ENCODE measurements at regions not wholly inside any gene's neighbourhood (a gene's known extent, or its start where the extent isn't known, plus 50 kb on each side); places are given as distances from the start of the nearest gene placed in this dataset.

DNA sequence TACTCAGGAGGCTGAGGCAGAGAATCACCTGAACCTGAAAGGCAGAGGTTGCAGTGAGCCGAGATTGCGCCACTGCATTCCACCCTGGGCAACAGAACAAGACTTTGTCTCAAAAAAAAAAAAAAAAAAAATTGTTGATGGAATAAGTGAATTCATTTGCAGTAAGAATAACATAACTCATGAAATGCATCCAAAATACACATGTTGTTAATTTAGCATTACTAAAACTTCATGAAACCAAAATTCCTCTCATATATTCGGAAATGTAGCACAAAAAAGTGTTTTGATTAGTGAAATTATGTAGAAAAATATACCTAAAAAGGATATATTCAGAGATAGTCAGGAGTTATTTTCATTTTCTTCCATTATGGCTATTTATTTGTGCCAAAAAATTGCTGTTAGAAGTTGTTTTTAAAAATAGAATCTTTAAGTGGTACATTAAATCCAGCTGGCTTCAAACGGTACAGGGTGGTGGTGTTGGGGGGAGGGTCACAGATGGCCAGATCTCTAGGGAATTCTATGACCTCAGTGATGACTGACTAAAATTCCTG lies 78.2 kb upstream of the UGP2 start:
- no peaks in the 10 kb centered on the region for H3K79me2 ChIP-seq (ENCODE audit: insufficient read depth)
- H3K9me2 ChIP-seq: no peaks in the 10 kb centered on the region
- H3K36me3 ChIP-seq (replicated peaks in 1 of 2; ENCODE audit: control insufficient read depth in 1 of 2, insufficient read depth in 2 of 2, low read length in 1 of 2): no peaks in the 10 kb centered on the region
- peak overlapping the region; percentile 37; the same call in 1 of the 2 replicates for H3K4me2 ChIP-seq
- DNase-seq: no peak
- H3F3A ChIP-seq (replicated peaks; ENCODE audit: insufficient read depth): peaks cover 15% of the 10 kb centered on the region
- peaks cover 0 to 6% of the 10 kb centered on the region in 2 experiments; a peak in 2 of 4 replicates for H3K4me1 ChIP-seq (ENCODE audit: control insufficient read depth in 1 of 2, insufficient read depth in 2 of 2, low read depth in 1 of 2, low read length in 1 of 2)
- peak overlapping the region in 1 of 2 experiments; percentile 62; a peak in 2 of 4 replicates for H3K27ac ChIP-seq (ENCODE audit: low read depth in 2 of 2, low read length in 1 of 2)
- 0 out of 2 replicates have a peak, but pooled peaks cover 5% of the 10 kb centered on the region for H3K9me3 ChIP-seq
- no peaks in the 10 kb centered on the region for H3K27me3 ChIP-seq (ENCODE audit: insufficient read depth)
- CTCF ChIA-PET: interaction anchor here (0.8 kb wide), 1 partner anchor 97 kb away, joined by 3 read pairs; no protein-coding TSS in a partner anchor
- TF ChIP-seq, protein P1, sequence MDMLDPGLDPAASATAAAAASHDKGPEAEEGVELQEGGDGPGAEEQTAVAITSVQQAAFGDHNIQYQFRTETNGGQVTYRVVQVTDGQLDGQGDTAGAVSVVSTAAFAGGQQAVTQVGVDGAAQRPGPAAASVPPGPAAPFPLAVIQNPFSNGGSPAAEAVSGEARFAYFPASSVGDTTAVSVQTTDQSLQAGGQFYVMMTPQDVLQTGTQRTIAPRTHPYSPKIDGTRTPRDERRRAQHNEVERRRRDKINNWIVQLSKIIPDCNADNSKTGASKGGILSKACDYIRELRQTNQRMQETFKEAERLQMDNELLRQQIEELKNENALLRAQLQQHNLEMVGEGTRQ (IDR thresholded peaks at IDR 0.05; ENCODE audit: borderline replicate concordance, low read depth, low read length): no peak
- TF ChIP-seq POLR2AphosphoS5 (IDR thresholded peaks at IDR 0.05; ENCODE audit: low read depth, low read length): no peak
- peak; percentile 65 for TF ChIP-seq TCF12 (IDR thresholded peaks at IDR 0.05)
- TF ChIP-seq, protein P2, sequence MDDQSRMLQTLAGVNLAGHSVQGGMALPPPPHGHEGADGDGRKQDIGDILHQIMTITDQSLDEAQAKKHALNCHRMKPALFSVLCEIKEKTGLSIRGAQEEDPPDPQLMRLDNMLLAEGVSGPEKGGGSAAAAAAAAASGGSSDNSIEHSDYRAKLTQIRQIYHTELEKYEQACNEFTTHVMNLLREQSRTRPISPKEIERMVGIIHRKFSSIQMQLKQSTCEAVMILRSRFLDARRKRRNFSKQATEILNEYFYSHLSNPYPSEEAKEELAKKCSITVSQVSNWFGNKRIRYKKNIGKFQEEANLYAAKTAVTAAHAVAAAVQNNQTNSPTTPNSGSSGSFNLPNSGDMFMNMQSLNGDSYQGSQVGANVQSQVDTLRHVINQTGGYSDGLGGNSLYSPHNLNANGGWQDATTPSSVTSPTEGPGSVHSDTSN (IDR thresholded peaks at IDR 0.05): no peak
- 0 out of 2 replicates have a peak, but pooled peaks have one; percentile 15 for TF ChIP-seq TEAD4 (IDR thresholded peaks at IDR 0.05; ENCODE audit: borderline replicate concordance, insufficient read depth)
- TF ChIP-seq RFX5 (IDR thresholded peaks at IDR 0.05; ENCODE audit: low read length): no peak
- no peak for TF ChIP-seq GATA2 (CRISPR knock-in tag; IDR thresholded peaks at IDR 0.05)
- TF ChIP-seq TAF1 (IDR thresholded peaks at IDR 0.05; ENCODE audit: borderline replicate concordance, low read depth, low read length): no peak
- TF ChIP-seq SMC3 (IDR thresholded peaks at IDR 0.05; ENCODE audit: low read depth, low read length): no peak
- TF ChIP-seq MXI1 (IDR thresholded peaks at IDR 0.05; ENCODE audit: low read depth, low read length): no peak
- TF ChIP-seq NFIC (IDR thresholded peaks at IDR 0.05; ENCODE audit: borderline replicate concordance): 0 out of 2 replicates have a peak, but pooled peaks have one; percentile 8
- TF ChIP-seq RAD21 (IDR thresholded peaks at IDR 0.05; ENCODE audit: low read length): no peak
- 0 out of 2 replicates have a peak, but pooled peaks have one; percentile 10 for TF ChIP-seq MEF2A (IDR thresholded peaks at IDR 0.05; ENCODE audit: borderline replicate concordance, low read depth)
- TF ChIP-seq, protein P3, sequence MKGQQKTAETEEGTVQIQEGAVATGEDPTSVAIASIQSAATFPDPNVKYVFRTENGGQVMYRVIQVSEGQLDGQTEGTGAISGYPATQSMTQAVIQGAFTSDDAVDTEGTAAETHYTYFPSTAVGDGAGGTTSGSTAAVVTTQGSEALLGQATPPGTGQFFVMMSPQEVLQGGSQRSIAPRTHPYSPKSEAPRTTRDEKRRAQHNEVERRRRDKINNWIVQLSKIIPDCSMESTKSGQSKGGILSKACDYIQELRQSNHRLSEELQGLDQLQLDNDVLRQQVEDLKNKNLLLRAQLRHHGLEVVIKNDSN (IDR thresholded peaks at IDR 0.05; ENCODE audit: borderline replicate concordance, low read depth): no peak
- no peak for TF ChIP-seq GABPA (IDR thresholded peaks at IDR 0.05; ENCODE audit: low read depth)
- H2AFZ ChIP-seq (ENCODE audit: low read depth): no peak overlapping the region
- no peaks in the 10 kb centered on the region for H4K20me1 ChIP-seq (ENCODE audit: insufficient read depth)
- H3K4me3 ChIP-seq (ENCODE audit: low read depth in 2 of 2, low read length in 1 of 2): no peak overlapping the region
- 54% methylated on average over 4 of the region's 4 CpGs for WGBS (ENCODE audit: low lambda C conversion rate)
- H3K9ac ChIP-seq: no peak overlapping the region
- POLR2A ChIA-PET: no interaction called here

DNA sequence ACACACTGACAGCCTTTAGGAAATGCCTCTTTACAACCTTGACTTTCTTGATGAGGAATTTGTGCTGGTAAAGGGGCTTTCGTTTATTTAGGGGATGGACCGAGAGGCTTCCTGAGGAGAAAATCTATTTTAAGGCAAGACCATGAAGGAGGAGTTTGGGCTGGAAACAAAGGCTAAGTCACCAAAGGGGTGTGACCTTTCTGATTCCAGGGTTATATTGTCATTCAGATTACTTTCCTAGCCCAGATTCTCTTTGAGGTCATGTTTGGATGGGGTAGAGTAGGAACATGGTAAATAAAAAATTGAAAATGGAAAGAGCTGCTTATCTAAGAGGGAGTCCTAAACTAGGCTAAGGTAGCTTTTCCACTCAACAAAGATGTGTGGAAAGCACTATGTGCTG lies 77.1 kb upstream of the UGP2 start:
- Histone ChIP-seq H3K4me2 (no peak overlapping the region), H3K9ac (no peak overlapping the region), H3K27me3 (ENCODE audit: insufficient read depth) (no peaks in the 10 kb centered on the region), H3K4me3 (ENCODE audit: low read depth in 2 of 2, low read length in 1 of 2) (no peak overlapping the region), H2AFZ (ENCODE audit: low read depth) (no peak overlapping the region), H3K9me2 (no peaks in the 10 kb centered on the region), H3K36me3 (replicated peaks in 1 of 2; ENCODE audit: control insufficient read depth in 1 of 2, insufficient read depth in 2 of 2, low read length in 1 of 2) (no peaks in the 10 kb centered on the region), H3K4me1 (ENCODE audit: control insufficient read depth in 1 of 2, insufficient read depth in 2 of 2, low read depth in 1 of 2, low read length in 1 of 2) (peaks cover 0 to 6% of the 10 kb centered on the region in 2 experiments; a peak in 2 of 4 replicates), H3F3A (replicated peaks; ENCODE audit: insufficient read depth) (peaks cover 15% of the 10 kb centered on the region), H4K20me1 (ENCODE audit: insufficient read depth) (no peaks in the 10 kb centered on the region), H3K27ac (ENCODE audit: low read depth in 2 of 2, low read length in 1 of 2) (no peak overlapping the region), H3K9me3 (0 out of 2 replicates have a peak, but pooled peaks cover 5% of the 10 kb centered on the region), H3K79me2 (ENCODE audit: insufficient read depth) (no peaks in the 10 kb centered on the region)
- CTCF ChIA-PET: no interaction called here
- WGBS (ENCODE audit: low lambda C conversion rate): 74% methylated on average over 2 of the region's 2 CpGs
- DNase-seq: no peak
- POLR2A ChIA-PET: no interaction called here
- TF ChIP-seq SMC3 (IDR thresholded peaks at IDR 0.05; ENCODE audit: low read depth, low read length) (no peak), GABPA (IDR thresholded peaks at IDR 0.05; ENCODE audit: low read depth) (no peak), RXRA (IDR thresholded peaks at IDR 0.05; ENCODE audit: borderline replicate concordance, low read depth) (no peak), TEAD4 (IDR thresholded peaks at IDR 0.05; ENCODE audit: borderline replicate concordance, insufficient read depth) (no peak), NRF1 (IDR thresholded peaks at IDR 0.05; ENCODE audit: low read depth, low read length) (no peak), FOXM1 (IDR thresholded peaks at IDR 0.05; ENCODE audit: low read depth) (no peak), YY1 (IDR thresholded peaks at IDR 0.05; ENCODE audit: low read depth) (no peak), JUND (IDR thresholded peaks at IDR 0.05) (no peak)
- TF ChIP-seq, protein P2 (IDR thresholded peaks at IDR 0.05): no peak

Data from SK-N-SH (cell line).